WTC11 (cell line): ENCODE measurements at regions not wholly inside any gene's neighbourhood (a gene's known extent, or its start where the extent isn't known, plus 50 kb on each side); places are given as distances from the start of the nearest gene placed in this dataset.

Experiments used
- ATF1 ChIP-seq: sonication (generic); formaldehyde crosslinking; IDR thresholded peaks from 2 replicates; pipeline ENCODE4 v1.8.1; 2023; ENCODE audit warnings: mild to moderate bottlenecking, moderate library complexity, missing genetic modification reagents
- CTCF ChIP-seq: fragments of 200-600 bp; IDR thresholded peaks from 2 replicates; pipeline ENCODE4 v1.8.0; 2022; ENCODE audit warnings: antibody characterized with exemption
- E2F1 ChIP-seq: sonication (generic); formaldehyde crosslinking; IDR thresholded peaks from 2 replicates; pipeline ENCODE4 v1.8.0; 2022; ENCODE audit warnings: mild to moderate bottlenecking, missing genetic modification reagents
- ESRRA ChIP-seq: sonication (generic); formaldehyde crosslinking; IDR thresholded peaks from 2 replicates; pipeline ENCODE4 v1.8.1; 2022; ENCODE audit warnings: mild to moderate bottlenecking, missing genetic modification reagents, borderline replicate concordance
- GRHL2 ChIP-seq: fragments of 250-450 bp; sonication (Bioruptor Pico); IDR thresholded peaks from 2 replicates; pipeline ENCODE4 v1.8.0; 2022; ENCODE audit warnings: mild to moderate bottlenecking, moderate library complexity; ENCODE audit not compliant: insufficient replicate concordance, severe bottlenecking
- IRF1 ChIP-seq: sonication (generic); formaldehyde crosslinking; IDR thresholded peaks from 2 replicates; pipeline ENCODE4 v1.8.0; 2023; ENCODE audit warnings: missing genetic modification reagents
- NFE2L1 ChIP-seq: sonication (generic); formaldehyde crosslinking; IDR thresholded peaks from 2 replicates; pipeline ENCODE4 v1.8.1; 2023; ENCODE audit warnings: missing genetic modification reagents
- NR1H2 ChIP-seq: sonication (generic); formaldehyde crosslinking; IDR thresholded peaks from 2 replicates; pipeline ENCODE4 v1.9.0; 2021; ENCODE audit warnings: mild to moderate bottlenecking, moderate library complexity, missing genetic modification reagents
- NR3C1 ChIP-seq: sonication (generic); formaldehyde crosslinking; conservative IDR thresholded peaks from 2 replicates; pipeline ENCODE4 v1.8.1; 2023; ENCODE audit warnings: low read depth, mild to moderate bottlenecking, missing genetic modification reagents
- PRDM15 ChIP-seq: sonication (generic); formaldehyde crosslinking; IDR thresholded peaks from 2 replicates; pipeline ENCODE4 v1.8.0; 2022; ENCODE audit warnings: missing genetic modification reagents
- PREB ChIP-seq: sonication (generic); formaldehyde crosslinking; IDR thresholded peaks from 2 replicates; pipeline ENCODE4 v1.8.1; 2022; ENCODE audit warnings: mild to moderate bottlenecking, missing genetic modification reagents, moderate library complexity, borderline replicate concordance
- STAT6 ChIP-seq: sonication (generic); formaldehyde crosslinking; conservative IDR thresholded peaks from 2 replicates; pipeline ENCODE4 v1.8.1; 2023; ENCODE audit warnings: mild to moderate bottlenecking, low read depth, missing genetic modification reagents, moderate library complexity

GRCh38 chr10:43820663-43821062 is 172.0 kb upstream of the ZNF32 start:
- TF ChIP-seq NR1H2 (CRISPR knock-in tag) (no peak), ATF1 (no peak), PRDM15 (CRISPR knock-in tag) (no peak), IRF1 (no peak), GRHL2 (CRISPR knock-in tag) (no peak), STAT6 (no peak), CTCF (no peak), NR3C1 (no peak), E2F1 (CRISPR knock-in tag) (no peak), PREB (CRISPR knock-in tag) (no peak), ESRRA (CRISPR knock-in tag) (no peak), NFE2L1 (CRISPR knock-in tag) (no peak)
